ENCODE measurements at regions not wholly inside any gene's neighbourhood (a gene's known extent, or its start where the extent isn't known, plus 50 kb on each side); places are given as distances from the start of the nearest gene placed in this dataset.

- no peak overlapping the region for H3K4me3 ChIP-seq (ENCODE audit: insufficient read depth, low read length)
- no peak overlapping the region for H3K27ac ChIP-seq (ENCODE audit: low read depth, low read length)
- H2AFZ ChIP-seq (ENCODE audit: low read length) = no peak overlapping the region
- no peak for DNase-seq (ENCODE audit: insufficient read length, low spot score, missing footprints)
- no peaks in the 10 kb centered on the region for H3K27me3 ChIP-seq (ENCODE audit: insufficient read depth, low read length)
- no peaks in the 10 kb centered on the region for H4K20me1 ChIP-seq (ENCODE audit: insufficient read depth, low read length)
- peak; percentile 22 for TF ChIP-seq CTCF (IDR thresholded peaks at IDR 0.05; ENCODE audit: extremely low read depth, low read depth, low read length)
- no peak overlapping the region for H3K4me2 ChIP-seq (ENCODE audit: insufficient read depth, low read length)
- H3K9me3 ChIP-seq (ENCODE audit: low read depth, low read length) = no peaks in the 10 kb centered on the region
- H3K4me1 ChIP-seq (ENCODE audit: insufficient read depth, low read length) = no peaks in the 10 kb centered on the region
- H3K36me3 ChIP-seq (ENCODE audit: insufficient read depth, low read length) = no peaks in the 10 kb centered on the region
- H3K79me2 ChIP-seq (ENCODE audit: insufficient read depth, low read length) = no peaks in the 10 kb centered on the region
Measured at GRCh38 chr20:40811660-40812414, 122.8 kb upstream of the MAFB start.

GRCh38 chr20:40812415-40812925 lies 123.4 kb upstream of the MAFB start:
- H3K27me3 ChIP-seq (ENCODE audit: insufficient read depth, low read length) = no peaks in the 10 kb centered on the region
- H3K4me3 ChIP-seq (ENCODE audit: insufficient read depth, low read length) = no peak overlapping the region
- no peak overlapping the region for H2AFZ ChIP-seq (ENCODE audit: low read length)
- no peaks in the 10 kb centered on the region for H3K36me3 ChIP-seq (ENCODE audit: insufficient read depth, low read length)
- no peaks in the 10 kb centered on the region for H4K20me1 ChIP-seq (ENCODE audit: insufficient read depth, low read length)
- no peak for DNase-seq (ENCODE audit: insufficient read length, low spot score, missing footprints)
- no peak for TF ChIP-seq CTCF (IDR thresholded peaks at IDR 0.05; ENCODE audit: extremely low read depth, low read depth, low read length)
- H3K27ac ChIP-seq (ENCODE audit: low read depth, low read length) = no peak overlapping the region
- H3K4me1 ChIP-seq (ENCODE audit: insufficient read depth, low read length) = no peaks in the 10 kb centered on the region
- H3K4me2 ChIP-seq (ENCODE audit: insufficient read depth, low read length) = no peak overlapping the region
- no peaks in the 10 kb centered on the region for H3K9me3 ChIP-seq (ENCODE audit: low read depth, low read length)
- H3K79me2 ChIP-seq (ENCODE audit: insufficient read depth, low read length) = no peaks in the 10 kb centered on the region

GRCh38 chr20:40813029-40813431 lies 124.0 kb upstream of the MAFB start:
- no peaks in the 10 kb centered on the region for H3K4me1 ChIP-seq (ENCODE audit: insufficient read depth, low read length)
- DNase-seq (ENCODE audit: insufficient read length, low spot score, missing footprints) = peak; percentile 77
- H3K4me3 ChIP-seq (ENCODE audit: insufficient read depth, low read length) = no peak overlapping the region
- no peak overlapping the region for H3K27ac ChIP-seq (ENCODE audit: low read depth, low read length)
- no peak for TF ChIP-seq CTCF (IDR thresholded peaks at IDR 0.05; ENCODE audit: extremely low read depth, low read depth, low read length)
- H3K9me3 ChIP-seq (ENCODE audit: low read depth, low read length) = no peaks in the 10 kb centered on the region
- H3K27me3 ChIP-seq (ENCODE audit: insufficient read depth, low read length) = no peaks in the 10 kb centered on the region
- no peak overlapping the region for H2AFZ ChIP-seq (ENCODE audit: low read length)
- H3K4me2 ChIP-seq (ENCODE audit: insufficient read depth, low read length) = no peak overlapping the region
- no peaks in the 10 kb centered on the region for H4K20me1 ChIP-seq (ENCODE audit: insufficient read depth, low read length)
- H3K79me2 ChIP-seq (ENCODE audit: insufficient read depth, low read length) = no peaks in the 10 kb centered on the region
- no peaks in the 10 kb centered on the region for H3K36me3 ChIP-seq (ENCODE audit: insufficient read depth, low read length)

- no peaks in the 10 kb centered on the region for H3K27me3 ChIP-seq (ENCODE audit: insufficient read depth, low read length)
- H3K4me1 ChIP-seq (ENCODE audit: insufficient read depth, low read length) = no peaks in the 10 kb centered on the region
- H3K36me3 ChIP-seq (ENCODE audit: insufficient read depth, low read length) = no peaks in the 10 kb centered on the region
- H3K27ac ChIP-seq (ENCODE audit: low read depth, low read length) = no peak overlapping the region
- H3K9me3 ChIP-seq (ENCODE audit: low read depth, low read length) = no peaks in the 10 kb centered on the region
- no peak overlapping the region for H3K4me3 ChIP-seq (ENCODE audit: insufficient read depth, low read length)
- TF ChIP-seq CTCF (IDR thresholded peaks at IDR 0.05; ENCODE audit: extremely low read depth, low read depth, low read length) = no peak
- no peaks in the 10 kb centered on the region for H3K79me2 ChIP-seq (ENCODE audit: insufficient read depth, low read length)
- no peak overlapping the region for H3K4me2 ChIP-seq (ENCODE audit: insufficient read depth, low read length)
- no peaks in the 10 kb centered on the region for H4K20me1 ChIP-seq (ENCODE audit: insufficient read depth, low read length)
- no peak overlapping the region for H2AFZ ChIP-seq (ENCODE audit: low read length)
- no peak for DNase-seq (ENCODE audit: insufficient read length, low spot score, missing footprints)
Measured at GRCh38 chr20:40813708-40814630, 124.9 kb upstream of the MAFB start.

Measured in osteoblast (primary cell).